ENCODE measurements at regions not wholly inside any gene's neighbourhood (a gene's known extent, or its start where the extent isn't known, plus 50 kb on each side); places are given as distances from the start of the nearest gene placed in this dataset.

DNA sequence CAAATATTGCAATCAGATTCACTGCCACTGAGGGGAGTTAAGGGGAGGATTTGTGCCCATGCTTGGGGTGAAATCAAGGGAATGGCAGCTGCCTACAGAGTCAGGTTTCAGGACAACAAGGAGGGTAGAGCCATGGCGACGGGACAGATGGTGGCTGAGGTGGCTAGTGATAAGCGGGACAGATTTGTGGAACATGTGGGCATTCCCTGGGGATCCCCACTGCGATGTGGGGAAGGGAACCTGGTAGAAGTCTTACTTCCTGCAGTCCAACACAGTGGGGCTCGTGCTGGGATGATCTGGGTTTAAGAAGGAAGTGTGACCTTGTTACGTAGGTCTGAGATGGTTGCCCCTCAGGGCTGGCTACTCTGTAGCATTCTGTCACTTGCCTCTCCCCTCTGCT is 292.0 kb upstream of the JARID2 start:
- Histone ChIP-seq H3K27ac (no peak overlapping the region), H3K27me3 (replicated peaks) (no peaks in the 10 kb centered on the region), H3K4me3 (ENCODE audit: low read depth, low read length) (no peak overlapping the region), H3K36me3 (replicated peaks) (no peaks in the 10 kb centered on the region)
- DNase-seq, result no peak
- in situ Hi-C loops (cut with HindIII; ENCODE audit: low pct_ligation_motif_present, low sequenced_read_pairs), result no loop called here
- TF ChIP-seq, protein P1, sequence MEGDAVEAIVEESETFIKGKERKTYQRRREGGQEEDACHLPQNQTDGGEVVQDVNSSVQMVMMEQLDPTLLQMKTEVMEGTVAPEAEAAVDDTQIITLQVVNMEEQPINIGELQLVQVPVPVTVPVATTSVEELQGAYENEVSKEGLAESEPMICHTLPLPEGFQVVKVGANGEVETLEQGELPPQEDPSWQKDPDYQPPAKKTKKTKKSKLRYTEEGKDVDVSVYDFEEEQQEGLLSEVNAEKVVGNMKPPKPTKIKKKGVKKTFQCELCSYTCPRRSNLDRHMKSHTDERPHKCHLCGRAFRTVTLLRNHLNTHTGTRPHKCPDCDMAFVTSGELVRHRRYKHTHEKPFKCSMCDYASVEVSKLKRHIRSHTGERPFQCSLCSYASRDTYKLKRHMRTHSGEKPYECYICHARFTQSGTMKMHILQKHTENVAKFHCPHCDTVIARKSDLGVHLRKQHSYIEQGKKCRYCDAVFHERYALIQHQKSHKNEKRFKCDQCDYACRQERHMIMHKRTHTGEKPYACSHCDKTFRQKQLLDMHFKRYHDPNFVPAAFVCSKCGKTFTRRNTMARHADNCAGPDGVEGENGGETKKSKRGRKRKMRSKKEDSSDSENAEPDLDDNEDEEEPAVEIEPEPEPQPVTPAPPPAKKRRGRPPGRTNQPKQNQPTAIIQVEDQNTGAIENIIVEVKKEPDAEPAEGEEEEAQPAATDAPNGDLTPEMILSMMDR (IDR thresholded peaks at IDR 0.05; ENCODE audit: low read depth, low read length, missing control alignments), result no peak

DNA sequence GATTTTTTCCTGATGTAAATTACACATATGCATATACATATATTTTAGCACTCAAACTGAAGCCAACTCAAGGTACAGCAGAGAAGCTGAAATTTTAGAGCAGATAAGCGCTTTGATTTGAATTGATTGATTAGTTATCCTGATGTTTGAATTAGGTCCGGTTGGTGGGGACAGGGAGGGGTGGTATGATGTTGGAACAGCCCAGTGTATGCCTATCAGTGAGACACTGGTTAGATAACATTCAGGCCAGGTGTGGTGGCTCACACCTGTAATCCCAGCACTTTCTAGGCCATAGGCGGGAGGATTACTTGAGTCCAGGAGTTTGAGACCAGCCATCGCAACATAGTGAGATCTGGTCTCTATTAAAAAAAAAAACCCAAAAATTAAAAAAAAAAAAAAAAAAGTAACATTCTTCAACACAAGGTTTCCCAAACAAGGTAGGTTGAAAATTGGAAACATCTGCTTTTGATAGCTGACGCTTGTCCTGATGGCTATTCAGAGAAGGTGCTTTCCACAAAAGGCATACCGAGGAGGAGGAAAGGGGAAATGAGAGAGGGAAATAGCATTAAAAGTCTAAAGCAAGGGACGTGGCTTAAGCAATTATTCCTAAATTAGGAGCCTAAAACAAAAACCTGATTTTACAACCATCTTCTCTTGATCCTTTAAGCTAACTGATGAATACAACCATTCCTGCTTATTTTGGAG is 288.4 kb upstream of the JARID2 start:
- TF ChIP-seq, protein P1 (IDR thresholded peaks at IDR 0.05; ENCODE audit: low read depth, low read length, missing control alignments), result no peak
- no peaks in the 10 kb centered on the region for H3K36me3 ChIP-seq (replicated peaks)
- H3K4me3 ChIP-seq (ENCODE audit: low read depth, low read length), result no peak overlapping the region
- no peaks in the 10 kb centered on the region for H3K27me3 ChIP-seq (replicated peaks)
- H3K27ac ChIP-seq, result no peak overlapping the region
- no peak for DNase-seq
- in situ Hi-C loops (cut with HindIII; ENCODE audit: low pct_ligation_motif_present, low sequenced_read_pairs), result no loop called here

DNA sequence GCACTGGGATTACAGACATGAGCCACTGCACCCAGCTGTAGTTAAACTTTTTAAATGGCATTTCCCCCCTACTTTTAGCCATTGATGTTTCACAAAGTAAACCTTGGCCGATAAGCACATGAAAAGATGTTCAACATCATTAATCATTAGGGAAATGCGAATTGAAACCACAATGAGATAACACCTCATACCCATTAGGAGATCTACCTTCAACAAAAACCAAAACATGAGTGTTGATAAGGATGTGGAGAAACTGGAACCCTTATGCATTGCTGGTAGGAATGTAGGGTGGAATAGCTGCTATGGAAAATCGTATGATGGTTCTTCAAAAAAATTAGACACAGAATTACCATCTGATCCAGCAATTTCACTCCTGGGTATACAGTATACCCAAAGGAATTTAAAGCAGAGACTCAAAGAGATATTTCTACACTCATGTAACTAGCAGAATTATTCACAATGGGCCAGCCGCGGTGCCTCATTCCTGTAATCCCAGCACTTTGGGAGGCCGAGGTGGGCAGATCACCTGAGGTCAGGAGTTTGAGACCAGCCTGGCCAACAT is 286.5 kb upstream of the JARID2 start:
- H3K36me3 ChIP-seq (replicated peaks), result no peaks in the 10 kb centered on the region
- H3K27ac ChIP-seq, result no peak overlapping the region
- no peak for DNase-seq
- no peaks in the 10 kb centered on the region for H3K27me3 ChIP-seq (replicated peaks)
- no peak overlapping the region for H3K4me3 ChIP-seq (ENCODE audit: low read depth, low read length)
- in situ Hi-C loops (cut with HindIII; ENCODE audit: low pct_ligation_motif_present, low sequenced_read_pairs), result no loop called here
- TF ChIP-seq, protein P1 (IDR thresholded peaks at IDR 0.05; ENCODE audit: low read depth, low read length, missing control alignments), result no peak

DNA sequence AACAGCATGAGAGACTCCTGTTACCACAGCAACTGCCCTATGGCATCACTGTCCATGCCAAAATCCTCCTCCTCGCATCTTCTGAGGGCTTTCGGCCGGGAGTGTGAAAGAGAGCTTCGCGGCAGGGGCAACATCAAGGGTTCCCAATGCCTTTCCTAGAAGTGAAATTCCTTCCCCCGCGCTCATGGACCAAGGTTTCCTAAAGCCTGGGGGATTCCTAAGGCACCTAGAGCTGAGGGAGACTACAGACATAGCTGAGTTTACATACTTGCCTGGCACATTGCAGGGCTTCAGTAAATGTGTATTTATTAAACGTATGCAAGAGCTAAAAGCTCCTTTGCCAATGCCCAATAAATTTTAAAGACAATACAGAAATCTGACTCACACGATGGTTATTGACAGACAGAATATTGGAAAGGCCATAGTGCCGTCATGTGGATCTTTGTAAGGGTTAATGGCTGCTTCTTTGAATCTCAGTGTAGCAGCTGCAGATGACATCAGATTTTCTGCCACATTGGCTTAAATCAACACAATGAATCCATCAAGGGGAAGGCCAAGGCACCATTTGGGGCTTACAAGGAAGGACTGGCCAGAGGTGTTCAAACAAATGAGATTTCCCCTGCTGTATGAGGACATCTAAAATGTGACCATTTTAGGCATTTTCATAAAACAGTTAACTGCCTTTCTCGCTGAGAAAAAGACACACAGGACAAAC is 281.2 kb upstream of the JARID2 start:
- Histone ChIP-seq H3K27ac (no peak overlapping the region), H3K4me3 (ENCODE audit: low read depth, low read length) (no peak overlapping the region), H3K27me3 (replicated peaks) (no peaks in the 10 kb centered on the region), H3K36me3 (replicated peaks) (no peaks in the 10 kb centered on the region)
- DNase-seq, result no peak
- TF ChIP-seq, protein P1 (IDR thresholded peaks at IDR 0.05; ENCODE audit: low read depth, low read length, missing control alignments), result no peak
- in situ Hi-C loops (cut with HindIII; ENCODE audit: low pct_ligation_motif_present, low sequenced_read_pairs), result no loop called here

DNA sequence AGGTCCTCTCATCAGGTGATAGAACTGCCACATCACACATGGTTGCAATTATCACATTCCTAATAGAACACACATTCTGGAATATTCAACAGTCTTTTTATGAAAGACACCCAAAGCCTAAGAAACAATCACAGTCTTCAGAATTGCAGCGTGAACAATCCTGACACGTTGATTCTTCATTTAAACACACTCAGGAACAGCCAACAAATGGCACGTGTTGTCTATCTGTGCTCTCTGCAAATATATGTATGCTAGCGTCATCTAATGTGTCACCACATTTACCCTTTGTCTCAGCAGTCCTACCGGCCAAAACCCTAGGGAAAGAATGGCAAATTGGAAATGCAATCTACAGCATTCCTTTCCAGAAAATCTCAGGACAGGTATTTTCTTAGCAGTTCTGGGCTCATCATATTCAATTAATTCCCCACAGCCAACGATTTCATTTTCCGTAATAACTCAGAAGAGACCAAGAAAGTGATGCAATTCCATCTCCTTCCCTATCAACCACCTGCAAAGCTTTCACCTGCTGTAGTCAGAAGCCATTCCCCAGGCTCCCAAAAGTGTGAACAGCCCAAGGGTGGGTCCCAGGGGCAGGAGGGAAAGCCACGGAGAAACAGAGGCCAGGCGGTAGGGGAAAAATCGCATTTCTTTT is 280.3 kb upstream of the JARID2 start:
- no peaks in the 10 kb centered on the region for H3K27me3 ChIP-seq (replicated peaks)
- in situ Hi-C loops (cut with HindIII; ENCODE audit: low pct_ligation_motif_present, low sequenced_read_pairs), result no loop called here
- DNase-seq, result no peak

More for the DNA sequence above, 280.3 kb upstream of the JARID2 start:
- Histone ChIP-seq H3K36me3 (replicated peaks) (no peaks in the 10 kb centered on the region), H3K4me3 (ENCODE audit: low read depth, low read length) (no peak overlapping the region), H3K27ac (no peak overlapping the region)
- TF ChIP-seq, protein P1 (IDR thresholded peaks at IDR 0.05; ENCODE audit: low read depth, low read length, missing control alignments), result no peak
